GM12878 (cell line): ENCODE measurements at regions not wholly inside any gene's neighbourhood (a gene's known extent, or its start where the extent isn't known, plus 50 kb on each side); places are given as distances from the start of the nearest gene placed in this dataset.

Experiments
- ATAC-seq: fragments of 200-7000 bp; cut with Tn5 transposase; 3 replicates; pipeline ENCODE4 v1.9.1; 2020; ENCODE audit warnings: mild to moderate bottlenecking, moderate library complexity
- BruUV-seq: library from RNA; stranded (reverse); fragments of 400-500 nt; replicated peaks from 2 replicates; lab custom pipeline; 2021; lab: Mats Ljungman, UMichigan
- CTCF ChIA-PET: fragments of 300-600 bp; sonication (Branson Sonifier 250); formaldehyde crosslinking; extraction: SDS; loops from one replicate; lab custom pipeline; 2021; ENCODE audit warnings: inconsistent platforms; lab: Yijun Ruan, JAX
- POLR2A ChIA-PET: fragments of 350-600 bp; formaldehyde crosslinking; extraction: SDS; loops from one replicate; lab custom pipeline; 2021; ENCODE audit warnings: inconsistent platforms; lab: Charles Lee
- RAD21 ChIA-PET: fragments of 300-600 bp; sonication (Branson Sonifier 250); formaldehyde crosslinking; loops from one replicate; lab custom pipeline; 2023; ENCODE audit warnings: antibody characterized with exemption; ENCODE audit not compliant: unreplicated experiment; lab: Charles Lee
- SMC1A ChIA-PET: fragments of 300-600 bp; sonication (Branson Sonifier 250); formaldehyde crosslinking; loops from one replicate; lab custom pipeline; 2023; ENCODE audit not compliant: unreplicated experiment, uncharacterized antibody; lab: Charles Lee
- DNase-seq: peaks from one replicate; pipeline ENCODE4 v3.0.0-alpha.2; 2011; ENCODE audit warnings: low read depth, low spot score
- FAIRE-seq: peaks from 3 replicates; lab custom pipeline; 2011; peaks lifted over from hg19 to GRCh38; lab: Jason Lieb, UNC
- H2AFZ ChIP-seq: 2 replicates; pipeline ENCODE4 v1.6.0; 2011; ENCODE audit warnings: low read depth, low read length, control low read depth; ENCODE audit not compliant: control insufficient read depth
- H3K27ac ChIP-seq: 2 replicates; pipeline ENCODE4 v1.5.1; 2011; ENCODE audit warnings: control low read depth; ENCODE audit not compliant: control insufficient read depth, insufficient read depth
- H3K27me3 ChIP-seq, 2 experiments: replicated peaks in 1 of 2; 2 replicates each; pipeline versions ENCODE4 v1.6.0 to v1.6.1; 2011; ENCODE audit warnings: low read length in 1 of 2; ENCODE audit not compliant: control insufficient read depth in 2 of 2, insufficient read depth in 2 of 2
- H3K36me3 ChIP-seq, 2 experiments: 2 replicates each; pipeline ENCODE4 v1.5.1; 2011; ENCODE audit warnings: low read length in 1 of 2; ENCODE audit not compliant: control insufficient read depth in 2 of 2, insufficient read depth in 2 of 2
- H3K4me1 ChIP-seq: 2 replicates; pipeline ENCODE4 v1.6.1; 2011; ENCODE audit warnings: mild to moderate bottlenecking, low read length, moderate library complexity, mixed read lengths; ENCODE audit not compliant: control insufficient read depth, insufficient read depth
- H3K4me2 ChIP-seq: 2 replicates; pipeline ENCODE4 v1.6.0; 2011; ENCODE audit warnings: control low read depth; ENCODE audit not compliant: control insufficient read depth, insufficient read depth
- H3K4me3 ChIP-seq: fragments of 200-600 bp; sonication (generic); 2 replicates; pipeline ENCODE4 v1.5.1; 2016
- H3K79me2 ChIP-seq: 2 replicates; pipeline ENCODE4 v1.6.0; 2011; ENCODE audit warnings: low read length; ENCODE audit not compliant: control insufficient read depth, insufficient read depth
- H3K9ac ChIP-seq: 2 replicates; pipeline ENCODE4 v1.8.0; 2011; ENCODE audit warnings: low read length, control low read depth, mixed read lengths; ENCODE audit not compliant: control insufficient read depth, insufficient read depth
- H3K9me3 ChIP-seq: replicated peaks from 3 replicates; pipeline ENCODE4 v1.5.1; 2011; ENCODE audit warnings: mild to moderate bottlenecking, low read length; ENCODE audit not compliant: control insufficient read depth, insufficient read depth
- H4K20me1 ChIP-seq: 2 replicates; pipeline ENCODE4 v1.6.0; 2011; ENCODE audit not compliant: control insufficient read depth, insufficient read depth
- BACH1 ChIP-seq: fragments of 450-650 bp; IDR thresholded peaks from 2 replicates; pipeline ENCODE4 v1.6.1; 2017; ENCODE audit warnings: mild to moderate bottlenecking, borderline replicate concordance
- CHD1 ChIP-seq: IDR thresholded peaks from 2 replicates; pipeline ENCODE4 v1.6.1; 2012; ENCODE audit warnings: low read depth, low read length, improper control_type of control experiment
- CHD2 ChIP-seq: IDR thresholded peaks from 2 replicates; pipeline ENCODE4 v1.6.1; 2011; ENCODE audit warnings: low read depth, low read length, improper control_type of control experiment, borderline replicate concordance
- EED ChIP-seq: sonication (generic); IDR thresholded peaks from 2 replicates; pipeline ENCODE4 v1.6.1; 2016; ENCODE audit warnings: antibody characterized with exemption, low read depth
- ETV6 ChIP-seq, 2 experiments: fragments of 450-650 bp in 1 of 2; IDR thresholded peaks in 1 of 2; conservative IDR thresholded peaks in 1 of 2; 2 replicates each; pipeline ENCODE4 v1.6.1; 2014; ENCODE audit warnings: antibody characterized with exemption in 1 of 2, borderline replicate concordance in 1 of 2, low read depth in 1 of 2, mild to moderate bottlenecking in 1 of 2, moderate library complexity in 1 of 2
- FOS ChIP-seq: IDR thresholded peaks from 3 replicates; pipeline ENCODE4 v1.6.1; 2011; ENCODE audit warnings: borderline replicate concordance; ENCODE audit not compliant: insufficient read length; ENCODE audit errors: extremely low read depth
- LARP7 ChIP-seq: fragments of 450-650 bp; IDR thresholded peaks from 2 replicates; pipeline ENCODE4 v1.6.1; 2017; ENCODE audit warnings: mild to moderate bottlenecking
- NFXL1 ChIP-seq: fragments of 450-650 bp; IDR thresholded peaks from 2 replicates; pipeline ENCODE4 v1.6.1; 2017; ENCODE audit warnings: antibody characterized with exemption, mild to moderate bottlenecking, borderline replicate concordance
- PML ChIP-seq: IDR thresholded peaks from 2 replicates; pipeline ENCODE4 v1.6.1; 2012; ENCODE audit warnings: low read length, inconsistent platforms
- SMC3 ChIP-seq: IDR thresholded peaks from 2 replicates; pipeline ENCODE4 v1.6.1; 2011; ENCODE audit warnings: low read length, improper control_type of control experiment, borderline replicate concordance
- ZBED1 ChIP-seq: IDR thresholded peaks from 2 replicates; pipeline ENCODE4 v1.6.1; 2016; ENCODE audit warnings: borderline replicate concordance
- ZBTB11 ChIP-seq: fragments of 450-650 bp; formaldehyde crosslinking; IDR thresholded peaks from 2 replicates; pipeline ENCODE4 v1.5.0; 2022; ENCODE audit warnings: mild to moderate bottlenecking, missing genetic modification characterization
- WGBS: methylation state at CpG from one replicate; pipeline ENCODE4 v1.1.6; 2016; ENCODE audit warnings: low lambda C conversion rate; ENCODE audit not compliant: insufficient replicate concordance, insufficient coverage; ENCODE audit errors: missing lambda C conversion rate; 5-methylcytosine and 5-hydroxymethylcytosine counted together
- in situ Hi-C: fragments of 300-500 bp; cut with MboI; formaldehyde crosslinking; loops from 9 replicates; pipeline ENCODE4 v1.14.3; 2018; ENCODE audit warnings: mixed read lengths
- intact Hi-C: fragments of 100-400 bp; cut with micrococcal nuclease; formaldehyde crosslinking; loops from one replicate; pipeline ENCODE4 v1.14.2; 2022; ENCODE audit not compliant: unreplicated experiment

GRCh38 chr20:53652859-53653517 is 59.3 kb upstream of the ZNF217 start:
- intact Hi-C loops (loop anchor here (2.0 to 10.0 kb wide), 6 partner anchors 41 to 412 kb away; no protein-coding TSS in a partner anchor), in situ Hi-C loops (no loop called here)
- ATAC-seq (peak; percentile 43), DNase-seq (no peak), FAIRE-seq (no peak)
- TF ChIP-seq NFXL1 (peak; percentile 49), CHD1 (0 out of 2 replicates have a peak, but pooled peaks have one; percentile 37), ETV6 (conservative IDR thresholded peaks at IDR 0.05 in 1 of 2, IDR thresholded peaks at IDR 0.05 in 1 of 2; ENCODE audit: borderline replicate concordance in 1 of 2, low read depth in 1 of 2) (peak; percentile 18 to 86; a peak in 2 of 4 replicates), BACH1 (0 out of 2 replicates have a peak, but pooled peaks have one; percentile 58), ZBED1 (0 out of 2 replicates have a peak, but pooled peaks have one; percentile 21), ZBTB11 (CRISPR knock-in tag) (no peak), CHD2 (0 out of 2 replicates have a peak, but pooled peaks have one; percentile 5), FOS (no peak), PML (0 out of 2 replicates have a peak, but pooled peaks have one; percentile 3), LARP7 (no peak), SMC3 (peak; percentile 25; the same call in 1 of the 2 replicates), EED (peak; percentile 34; the same call in 1 of the 2 replicates)
- ChIA-PET RAD21 (interaction anchor here (0.6 to 3.9 kb wide), 40 partner anchors 8 to 287 kb away, joined by 3 to 26 read pairs (median 4); partner anchors contain the start of gene ZNF217), POLR2A (interaction anchor here (0.6 to 3.0 kb wide), 16 partner anchors 9 to 273 kb away, joined by 3 to 14 read pairs (median 4); no protein-coding TSS in a partner anchor), SMC1A (interaction anchor here (0.6 to 12.4 kb wide), 41 partner anchors 9 to 296 kb away, joined by 3 to 149 read pairs (median 6); no protein-coding TSS in a partner anchor), CTCF (interaction anchor here (0.9 to 1.8 kb wide), 8 partner anchors 10 to 287 kb away, joined by 3 to 7 read pairs (median 4); no protein-coding TSS in a partner anchor)
- Histone ChIP-seq H3K27ac (peak overlapping the region; percentile 99), H3K36me3 (no peaks in the 10 kb centered on the region), H3K79me2 (peaks cover 2% of the 10 kb centered on the region; the same call in 1 of the 2 replicates), H3K4me3 (peak overlapping the region; percentile 30; the same call in 1 of the 2 replicates), H3K9me3 (no peaks in the 10 kb centered on the region), H3K4me1 (peaks cover 46% of the 10 kb centered on the region), H3K9ac (peak overlapping the region; percentile 73), H4K20me1 (no peaks in the 10 kb centered on the region), H3K4me2 (peak overlapping the region; percentile 66), H3K27me3 (no peaks in the 10 kb centered on the region), H2AFZ (peak overlapping the region; percentile 25)
- no TSS peak for BruUV-seq
- 7% methylated on average over 5 of the region's 5 CpGs for WGBS
